ENCODE measurements at regions not wholly inside any gene's neighbourhood (a gene's known extent, or its start where the extent isn't known, plus 50 kb on each side); places are given as distances from the start of the nearest gene placed in this dataset.

GRCh38 chr17:36684134-36684533 lies 82.8 kb downstream of the MRM1 start:
- no peaks in the 10 kb centered on the region for H3K9me3 ChIP-seq
- 79% methylated on average over 4 of the region's 4 CpGs for WGBS

DNA sequence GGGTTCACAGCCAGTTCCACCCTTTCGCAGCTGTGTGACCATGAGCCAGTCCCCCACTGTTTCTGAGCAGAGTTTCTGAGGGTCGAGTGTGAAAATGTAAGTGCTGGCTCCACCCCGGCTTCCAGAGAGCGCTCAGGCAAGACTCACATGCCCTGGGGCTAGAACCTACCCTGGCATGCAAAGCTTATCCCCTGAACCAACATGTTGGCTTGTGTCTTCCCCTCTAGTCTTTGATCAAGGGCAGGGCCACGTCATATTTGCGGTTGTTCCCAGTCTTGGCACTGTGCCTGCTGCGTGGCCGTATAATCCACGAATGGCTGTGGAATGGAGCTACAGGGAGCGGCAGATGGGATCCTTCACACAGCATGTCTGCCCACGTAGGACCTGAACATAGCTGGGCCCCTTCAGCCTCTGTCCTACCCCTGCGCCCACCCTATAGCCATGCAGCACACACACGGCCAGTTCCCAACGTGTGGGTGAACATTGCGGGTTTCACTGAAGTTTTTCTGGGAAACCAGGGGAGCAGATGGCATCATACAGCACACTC lies 84.8 kb downstream of the MRM1 start:
- H3K36me3 ChIP-seq = no peaks in the 10 kb centered on the region
- H3K27me3 ChIP-seq = peaks cover 23% of the 10 kb centered on the region
- H3K9me3 ChIP-seq = no peaks in the 10 kb centered on the region
- H3K27ac ChIP-seq = no peak overlapping the region
- H3K4me3 ChIP-seq = no peak overlapping the region
- WGBS = 50% methylated on average over 13 of the region's 15 CpGs
- H3K4me1 ChIP-seq = no peaks in the 10 kb centered on the region
- TF ChIP-seq CTCF (IDR thresholded peaks at IDR 0.05) (no peak), POLR2AphosphoS5 (IDR thresholded peaks at IDR 0.05) (no peak), EP300 (IDR thresholded peaks at IDR 0.05) (no peak), POLR2A (IDR thresholded peaks at IDR 0.05) (no peak)
- DNase-seq (ENCODE audit: low spot score in 2 of 2) = no peak

More at GRCh38 chr17:36684134-36684533, 82.8 kb downstream of the MRM1 start:
- H3K4me3 ChIP-seq = no peak overlapping the region
- H3K4me1 ChIP-seq = no peaks in the 10 kb centered on the region
- peaks cover 15% of the 10 kb centered on the region for H3K27me3 ChIP-seq
- no peaks in the 10 kb centered on the region for H3K36me3 ChIP-seq
- no peak for TF ChIP-seq EP300 (IDR thresholded peaks at IDR 0.05)
- TF ChIP-seq POLR2AphosphoS5 (IDR thresholded peaks at IDR 0.05) = no peak
- no peak for TF ChIP-seq POLR2A (IDR thresholded peaks at IDR 0.05)
- no peak for TF ChIP-seq CTCF (IDR thresholded peaks at IDR 0.05)
- H3K27ac ChIP-seq = no peak overlapping the region
- DNase-seq (ENCODE audit: low spot score in 2 of 2) = no peak

DNA sequence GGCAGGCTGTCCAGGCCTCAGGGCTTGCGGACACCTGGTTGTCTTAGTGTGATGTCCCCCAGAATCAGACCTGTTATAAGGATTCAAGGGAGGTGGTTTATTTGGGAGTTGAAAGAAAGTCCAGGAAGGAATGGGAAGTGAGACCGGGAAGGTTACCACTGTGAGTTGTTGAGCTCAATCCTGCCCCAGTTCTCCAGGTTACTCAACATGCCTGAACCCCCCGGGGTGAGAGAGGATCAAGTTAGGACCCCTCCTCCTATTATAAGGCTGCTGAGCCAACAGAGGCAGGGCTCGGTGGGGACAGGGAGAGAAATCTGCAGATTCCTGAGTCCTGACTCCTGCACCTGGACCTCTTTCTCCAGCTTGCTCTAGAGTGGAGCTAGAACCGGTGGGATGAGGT lies 86.4 kb downstream of the MRM1 start:
- DNase-seq (ENCODE audit: low spot score in 2 of 2) = no peak
- peaks cover 24% of the 10 kb centered on the region for H3K27me3 ChIP-seq
- WGBS = 67% methylated on average over 4 of the region's 5 CpGs
- TF ChIP-seq CTCF (IDR thresholded peaks at IDR 0.05) (no peak), POLR2AphosphoS5 (IDR thresholded peaks at IDR 0.05) (no peak), EP300 (IDR thresholded peaks at IDR 0.05) (no peak), POLR2A (IDR thresholded peaks at IDR 0.05) (no peak)
- no peaks in the 10 kb centered on the region for H3K36me3 ChIP-seq
- no peaks in the 10 kb centered on the region for H3K9me3 ChIP-seq
- H3K4me1 ChIP-seq = no peaks in the 10 kb centered on the region
- H3K4me3 ChIP-seq = no peak overlapping the region
- no peak overlapping the region for H3K27ac ChIP-seq

DNA sequence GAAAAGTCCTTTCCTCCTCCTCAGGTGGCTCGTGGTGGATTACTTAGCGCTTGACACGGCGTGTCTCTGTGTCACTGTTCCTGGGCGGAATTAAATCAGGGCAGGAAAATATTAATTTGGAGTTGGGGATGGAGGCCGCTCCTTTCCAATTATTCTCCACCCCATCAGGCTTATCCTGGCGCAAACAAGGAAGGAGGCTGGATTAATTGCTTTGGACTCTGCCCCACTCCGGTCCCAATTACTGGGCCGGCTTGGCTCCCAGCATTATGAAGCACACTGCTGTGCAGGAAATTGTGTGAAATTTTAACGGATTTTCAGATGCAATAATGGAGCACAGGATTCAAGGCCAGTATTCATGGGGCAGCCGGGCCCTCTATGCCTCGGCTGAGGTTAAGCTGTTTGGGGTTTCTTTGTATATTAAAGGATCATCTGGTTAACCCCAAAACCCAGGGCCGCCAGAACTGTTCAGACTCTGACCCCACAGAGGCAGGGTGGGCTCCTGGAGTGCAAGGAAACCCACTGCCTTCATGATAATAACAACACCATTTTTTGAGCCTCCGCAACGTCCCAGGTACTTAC lies 87.8 kb downstream of the MRM1 start:
- H3K4me3 ChIP-seq = no peak overlapping the region
- 75% methylated on average over 15 of the region's 15 CpGs for WGBS
- peaks cover 24% of the 10 kb centered on the region for H3K27me3 ChIP-seq
- no peaks in the 10 kb centered on the region for H3K36me3 ChIP-seq
- H3K4me1 ChIP-seq = no peaks in the 10 kb centered on the region
- no peaks in the 10 kb centered on the region for H3K9me3 ChIP-seq
- TF ChIP-seq POLR2AphosphoS5 (IDR thresholded peaks at IDR 0.05) = no peak
- no peak for TF ChIP-seq EP300 (IDR thresholded peaks at IDR 0.05)
- TF ChIP-seq POLR2A (IDR thresholded peaks at IDR 0.05) = no peak
- TF ChIP-seq CTCF (IDR thresholded peaks at IDR 0.05) = no peak
- DNase-seq (ENCODE audit: low spot score in 2 of 2) = no peak
- H3K27ac ChIP-seq = no peak overlapping the region

DNA sequence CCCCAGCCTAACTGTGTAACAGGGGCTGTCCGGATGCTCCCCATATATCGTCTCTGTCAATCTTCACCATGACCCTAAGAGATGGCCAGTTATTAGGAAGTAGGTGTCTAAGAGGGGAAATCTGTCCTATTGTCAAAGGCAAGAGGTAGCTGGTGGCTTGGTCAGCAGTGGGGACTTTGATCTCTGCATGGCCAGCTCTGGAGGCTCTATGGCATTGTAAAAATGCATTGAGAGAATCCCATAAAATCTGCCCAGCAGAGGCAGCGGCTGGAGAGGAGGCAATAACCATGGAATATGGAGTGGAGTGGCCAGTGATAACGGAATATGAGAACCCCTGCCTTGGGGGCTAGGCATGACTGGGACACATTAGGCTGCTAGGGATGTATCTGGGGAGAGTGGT lies 88.8 kb downstream of the MRM1 start:
- H3K27ac ChIP-seq = no peak overlapping the region
- H3K9me3 ChIP-seq = no peaks in the 10 kb centered on the region
- no peak for DNase-seq (ENCODE audit: low spot score in 2 of 2)
- H3K36me3 ChIP-seq = no peaks in the 10 kb centered on the region
- TF ChIP-seq POLR2A (IDR thresholded peaks at IDR 0.05) = no peak
- TF ChIP-seq CTCF (IDR thresholded peaks at IDR 0.05) = no peak
- TF ChIP-seq POLR2AphosphoS5 (IDR thresholded peaks at IDR 0.05) = no peak
- TF ChIP-seq EP300 (IDR thresholded peaks at IDR 0.05) = no peak
- H3K27me3 ChIP-seq = peaks cover 24% of the 10 kb centered on the region
- no peak overlapping the region for H3K4me3 ChIP-seq
- 74% methylated on average over 4 of the region's 4 CpGs for WGBS
- H3K4me1 ChIP-seq = no peaks in the 10 kb centered on the region

All from suprapubic skin (tissue), 4 donors.